ENCODE measurements at regions not wholly inside any gene's neighbourhood (a gene's known extent, or its start where the extent isn't known, plus 50 kb on each side); places are given as distances from the start of the nearest gene placed in this dataset.

GRCh38 chr10:120975868-120976225, 124.7 kb downstream of the WDR11 start:
- ChIA-PET CTCF (interaction anchor here (0.6 kb wide), 1 partner anchor 184 kb away, joined by 4 read pairs; no protein-coding TSS in a partner anchor), POLR2A (no interaction called here)
- H3K27ac ChIP-seq (ENCODE audit: low read depth in 2 of 2, low read length in 1 of 2), result no peak overlapping the region
- H3K4me3 ChIP-seq (ENCODE audit: low read depth in 2 of 2, low read length in 1 of 2), result no peak overlapping the region
- TF ChIP-seq SMC3 (IDR thresholded peaks at IDR 0.05; ENCODE audit: low read depth, low read length) (no peak), RXRA (IDR thresholded peaks at IDR 0.05; ENCODE audit: borderline replicate concordance, low read depth) (no peak), FOSL2 (IDR thresholded peaks at IDR 0.05; ENCODE audit: borderline replicate concordance, low read depth) (no peak), MAX (IDR thresholded peaks at IDR 0.05; ENCODE audit: low read depth) (no peak), USF2 (IDR thresholded peaks at IDR 0.05; ENCODE audit: borderline replicate concordance, low read depth, low read length) (no peak), MEF2A (IDR thresholded peaks at IDR 0.05; ENCODE audit: borderline replicate concordance, low read depth) (no peak), RAD21 (IDR thresholded peaks at IDR 0.05; ENCODE audit: low read length) (no peak), CHD2 (IDR thresholded peaks at IDR 0.05; ENCODE audit: low read length, partially characterized antibody) (no peak), IRF3 (IDR thresholded peaks at IDR 0.05; ENCODE audit: low read depth, low read length) (no peak), NRF1 (IDR thresholded peaks at IDR 0.05; ENCODE audit: low read depth, low read length) (no peak), REST (IDR thresholded peaks at IDR 0.05; ENCODE audit: low read depth, low read length) (no peak), GABPA (IDR thresholded peaks at IDR 0.05; ENCODE audit: low read depth) (no peak), FOXJ3 (CRISPR knock-in tag; IDR thresholded peaks at IDR 0.05) (no peak), TAF1 (IDR thresholded peaks at IDR 0.05; ENCODE audit: borderline replicate concordance, low read depth, low read length) (no peak), TCF12 (IDR thresholded peaks at IDR 0.05) (no peak), NFIC (IDR thresholded peaks at IDR 0.05; ENCODE audit: borderline replicate concordance) (no peak)
- no peaks in the 10 kb centered on the region for H3K79me2 ChIP-seq (ENCODE audit: insufficient read depth)
- H4K20me1 ChIP-seq (ENCODE audit: insufficient read depth), result no peaks in the 10 kb centered on the region
- no peaks in the 10 kb centered on the region for H3K27me3 ChIP-seq (ENCODE audit: insufficient read depth)
- no peaks in the 10 kb centered on the region for H3K9me3 ChIP-seq
- H3K36me3 ChIP-seq (replicated peaks in 1 of 2; ENCODE audit: control insufficient read depth in 1 of 2, insufficient read depth in 2 of 2, low read length in 1 of 2), result no peaks in the 10 kb centered on the region
- no peaks in the 10 kb centered on the region for H3F3A ChIP-seq (replicated peaks; ENCODE audit: insufficient read depth)
- H2AFZ ChIP-seq (ENCODE audit: low read depth), result no peak overlapping the region
- H3K9ac ChIP-seq, result no peak overlapping the region
- 9% methylated on average over 2 of the region's 2 CpGs for WGBS (ENCODE audit: low lambda C conversion rate)
- H3K4me1 ChIP-seq (ENCODE audit: control insufficient read depth in 1 of 2, insufficient read depth in 2 of 2, low read depth in 1 of 2, low read length in 1 of 2), result peaks cover 0 to 9% of the 10 kb centered on the region in 2 experiments; a peak in 1 of 4 replicates
- H3K9me2 ChIP-seq, result no peaks in the 10 kb centered on the region
- no peak overlapping the region for H3K4me2 ChIP-seq
- no peak for DNase-seq

All from SK-N-SH (cell line).